Panc1 (cell line): ENCODE measurements at regions not wholly inside any gene's neighbourhood (a gene's known extent, or its start where the extent isn't known, plus 50 kb on each side); places are given as distances from the start of the nearest gene placed in this dataset.

ENCODE experiments used
- ATAC-seq: fragments of 200-7000 bp; cut with Tn5 transposase; 2 replicates; pipeline ENCODE4 v1.9.1; 2020; ENCODE audit warnings: mild to moderate bottlenecking, moderate library complexity
- BruUV-seq: library from RNA; stranded (reverse); fragments of 400-500 nt; replicated peaks from 2 replicates; lab custom pipeline; 2021; lab: Mats Ljungman, UMichigan
- CTCF ChIA-PET: fragments of 300-600 bp; sonication (Branson Sonifier 250); formaldehyde crosslinking; loops from one replicate; lab custom pipeline; 2022; ENCODE audit warnings: antibody characterized with exemption; lab: Charles Lee
- POLR2A ChIA-PET: fragments of 300-600 bp; sonication (Branson Sonifier 250); formaldehyde crosslinking; loops from one replicate; lab custom pipeline; 2022; ENCODE audit warnings: antibody characterized with exemption; lab: Charles Lee
- DNase-seq: peaks from one replicate; pipeline ENCODE4 v3.0.0-alpha.2; 2010; ENCODE audit warnings: low read depth, low spot score
- H3K27ac ChIP-seq: 2 replicates; pipeline ENCODE4 v1.5.1; 2011; ENCODE audit warnings: mild to moderate bottlenecking, low read length, inconsistent platforms
- H3K27me3 ChIP-seq: fragments of 200-500 bp; sonication (Bioruptor generic); 2 replicates; pipeline ENCODE4 v1.6.0; 2014; ENCODE audit warnings: low read length, inconsistent platforms; ENCODE audit not compliant: control insufficient read depth, insufficient read depth
- H3K36me3 ChIP-seq: fragments of 200-500 bp; sonication (Bioruptor generic); 2 replicates; pipeline ENCODE4 v1.5.1; 2014; ENCODE audit warnings: inconsistent platforms, mild to moderate bottlenecking, low read length, moderate library complexity; ENCODE audit not compliant: control insufficient read depth, insufficient read depth
- H3K4me1 ChIP-seq: 2 replicates; pipeline ENCODE4 v1.5.1; 2011; ENCODE audit warnings: inconsistent platforms, mild to moderate bottlenecking, low read length, moderate library complexity; ENCODE audit not compliant: control insufficient read depth, insufficient read depth
- H3K4me3 ChIP-seq, 2 experiments: 2 replicates each; pipeline ENCODE4 v1.5.1; 2011 to 2012; ENCODE audit warnings: low read depth in 2 of 2, low read length in 2 of 2, mild to moderate bottlenecking in 2 of 2, inconsistent platforms in 1 of 2, moderate library complexity in 1 of 2
- H3K9me3 ChIP-seq: fragments of 200-500 bp; sonication (Bioruptor generic); 2 replicates; pipeline ENCODE4 v1.5.1; 2014; ENCODE audit warnings: low read depth, mild to moderate bottlenecking, inconsistent platforms, low read length, moderate library complexity; ENCODE audit not compliant: control insufficient read depth, insufficient read depth
- CTCF ChIP-seq: fragments of 450-650 bp; IDR thresholded peaks from 2 replicates; pipeline ENCODE4 v1.5.1; 2017; ENCODE audit warnings: mild to moderate bottlenecking
- POLR2AphosphoS5 ChIP-seq: IDR thresholded peaks from 2 replicates; pipeline ENCODE4 v1.6.1; 2012; ENCODE audit warnings: mild to moderate bottlenecking, low read depth, low read length, moderate library complexity
- REST ChIP-seq, 2 experiments: IDR thresholded peaks; 2 replicates each; pipeline ENCODE4 v1.6.1; 2011 to 2012; ENCODE audit warnings: low read depth in 2 of 2, control low read depth in 1 of 2, low read length in 1 of 2, mild to moderate bottlenecking in 1 of 2, moderate library complexity in 1 of 2; ENCODE audit not compliant: insufficient read depth in 1 of 2
- SIN3A ChIP-seq: IDR thresholded peaks from 2 replicates; pipeline ENCODE4 v1.6.1; 2012; ENCODE audit warnings: low read depth, mild to moderate bottlenecking, low read length, moderate library complexity, borderline replicate concordance; ENCODE audit not compliant: insufficient read depth
- TCF7L2 ChIP-seq: IDR thresholded peaks from 2 replicates; pipeline ENCODE4 v1.6.1; 2011; ENCODE audit warnings: mild to moderate bottlenecking, low read depth, low read length, inconsistent platforms
- in situ Hi-C: cut with HindIII; loops from 2 replicates; pipeline ENCODE4 v1.10.0; 2016; ENCODE audit warnings: low sequenced_read_pairs, low pct_unique_long_range_greater_than_20kb
- intact Hi-C: fragments of 100-400 bp; cut with micrococcal nuclease; formaldehyde crosslinking; loops from one replicate; pipeline ENCODE4 v1.10.0; 2022; ENCODE audit not compliant: unreplicated experiment

DNA sequence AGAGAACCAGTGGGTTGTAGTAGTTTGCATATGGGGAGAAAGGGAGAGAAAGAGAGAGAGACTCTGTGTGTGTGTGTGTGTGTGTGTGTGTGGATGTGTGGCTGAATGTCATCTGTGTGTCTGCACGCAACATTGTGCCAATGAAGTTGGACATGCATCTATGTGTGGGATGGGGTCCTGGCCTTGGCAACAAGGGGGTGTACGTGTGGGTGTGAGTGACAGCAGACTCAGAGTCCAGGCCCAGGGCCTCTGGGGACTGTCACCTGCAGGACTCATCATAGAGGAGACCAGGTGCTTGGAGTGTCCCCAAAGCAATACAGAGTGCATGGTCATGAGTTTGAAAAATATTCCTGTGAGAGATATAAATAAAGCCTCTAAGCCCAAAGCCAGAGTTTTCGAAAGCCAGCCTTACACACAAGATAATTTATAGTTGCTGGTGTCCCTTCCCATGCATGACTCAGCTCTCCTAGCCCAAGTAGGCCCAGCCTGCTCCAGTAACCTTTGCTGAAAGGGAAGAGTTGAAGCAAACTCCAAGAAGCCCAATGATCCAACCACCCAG is 59.9 kb downstream of the TNP1 start:
- Histone ChIP-seq H3K27me3 (no peaks in the 10 kb centered on the region), H3K36me3 (no peaks in the 10 kb centered on the region), H3K4me1 (no peaks in the 10 kb centered on the region), H3K4me3 (no peak overlapping the region), H3K27ac (no peak overlapping the region), H3K9me3 (no peaks in the 10 kb centered on the region)
- POLR2A ChIA-PET, result no interaction called here
- in situ Hi-C loops (no loop called here), intact Hi-C loops (no loop called here)
- no peak for ATAC-seq
- CTCF ChIA-PET, result no interaction called here
- TF ChIP-seq POLR2AphosphoS5 (no peak), TCF7L2 (no peak), REST (IDR thresholded peaks at IDR 0.05; ENCODE audit: insufficient read depth in 1 of 2, low read depth in 2 of 2, low read length in 1 of 2) (no peak), CTCF (no peak), SIN3A (no peak)
- BruUV-seq, result no TSS peak
- DNase-seq, result no peak

- H3K36me3 ChIP-seq, result no peaks in the 10 kb centered on the region
- in situ Hi-C loops, result no loop called here
- H3K4me1 ChIP-seq, result no peaks in the 10 kb centered on the region
- intact Hi-C loops, result no loop called here
- BruUV-seq, result no TSS peak
- H3K4me3 ChIP-seq, result no peak overlapping the region
- ChIA-PET CTCF (no interaction called here), POLR2A (no interaction called here)
- H3K9me3 ChIP-seq, result no peaks in the 10 kb centered on the region
- no peak for DNase-seq
- no peak overlapping the region for H3K27ac ChIP-seq
- ATAC-seq, result no peak
- no peak for TF ChIP-seq REST (IDR thresholded peaks at IDR 0.05; ENCODE audit: insufficient read depth in 1 of 2, low read depth in 2 of 2, low read length in 1 of 2)
- TF ChIP-seq TCF7L2, result no peak
- no peak for TF ChIP-seq POLR2AphosphoS5
- no peak for TF ChIP-seq SIN3A
- TF ChIP-seq CTCF, result no peak
- H3K27me3 ChIP-seq, result no peaks in the 10 kb centered on the region
Observed at GRCh38 chr2:216796115-216796840, 63.6 kb downstream of the TNP1 start.
